ENCODE measurements at regions not wholly inside any gene's neighbourhood (a gene's known extent, or its start where the extent isn't known, plus 50 kb on each side); places are given as distances from the start of the nearest gene placed in this dataset.

DNA sequence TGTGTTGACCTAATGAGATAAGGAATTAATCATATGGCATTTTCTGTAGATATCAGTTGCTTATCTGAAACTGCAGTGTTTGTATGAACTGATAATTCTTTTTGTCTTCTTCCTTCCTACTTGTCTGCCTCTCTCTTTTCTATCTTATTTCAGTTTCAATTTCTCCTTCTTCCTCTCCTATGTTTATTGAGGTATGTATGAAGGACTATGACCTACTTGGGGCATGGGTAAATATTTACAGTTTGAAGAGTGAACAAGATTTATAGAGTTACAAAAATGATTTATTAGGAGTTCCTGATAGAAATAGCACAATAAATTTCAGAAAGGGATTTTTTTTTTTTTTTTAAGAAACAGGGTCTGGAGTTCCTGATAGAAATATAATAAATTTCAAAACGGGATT is 88.7 kb upstream of the MUCL1 start:
- no peak for TF ChIP-seq CTCF (IDR thresholded peaks at IDR 0.05; ENCODE audit: insufficient read depth, low read depth, low read length)
- H3K4me3 ChIP-seq (ENCODE audit: low read depth, low read length): no peak overlapping the region
- DNase-seq (ENCODE audit: low read depth): no peak

DNA sequence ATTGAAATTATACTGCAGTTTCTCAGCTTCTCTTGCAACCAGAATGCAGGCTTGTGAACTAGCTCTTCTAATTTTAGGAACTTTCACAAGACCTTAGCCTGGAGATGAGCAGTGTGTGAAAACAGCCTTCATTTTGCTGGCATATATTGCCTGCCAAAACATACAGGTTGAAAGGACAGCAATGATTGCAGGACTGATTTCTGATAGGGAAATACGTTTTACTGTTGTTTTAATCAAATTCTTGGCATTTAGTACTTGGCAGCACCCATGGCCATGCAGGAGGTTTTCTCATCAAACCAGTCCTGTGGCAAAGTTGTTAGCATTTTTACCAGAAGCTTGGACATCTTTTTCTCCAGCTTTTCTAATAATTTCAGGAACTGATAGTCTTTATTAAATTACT is 91.9 kb upstream of the MUCL1 start:
- DNase-seq (ENCODE audit: low read depth): no peak
- no peak for TF ChIP-seq CTCF (IDR thresholded peaks at IDR 0.05; ENCODE audit: insufficient read depth, low read depth, low read length)
- no peak overlapping the region for H3K4me3 ChIP-seq (ENCODE audit: low read depth, low read length)

- peak; percentile 31 for TF ChIP-seq CTCF (IDR thresholded peaks at IDR 0.05; ENCODE audit: insufficient read depth, low read depth, low read length)
- no peak overlapping the region for H3K4me3 ChIP-seq (ENCODE audit: low read depth, low read length)
- DNase-seq (ENCODE audit: low read depth): peak; percentile 6
These were observed 94.6 kb upstream of the MUCL1 start for GRCh38 chr12:54759751-54760150.

DNA sequence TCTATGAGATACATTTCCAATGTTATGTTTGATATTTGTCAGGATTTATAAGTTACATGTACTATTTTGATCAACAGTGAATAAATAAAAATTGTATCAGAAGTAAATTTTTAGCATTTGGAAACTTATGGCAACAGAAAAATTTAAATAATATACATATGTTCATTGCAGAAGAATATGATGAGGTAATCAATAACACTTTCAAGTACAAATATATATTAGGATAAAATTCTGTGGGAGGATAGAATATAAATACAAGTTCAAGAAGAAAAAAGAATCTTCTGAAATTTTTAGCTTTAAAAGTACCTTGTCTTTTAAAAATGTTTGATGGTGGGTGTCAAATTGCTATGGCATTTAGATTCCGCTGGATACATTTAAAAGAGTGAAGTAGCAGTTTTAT is 102.8 kb upstream of the MUCL1 start:
- H3K4me3 ChIP-seq (ENCODE audit: low read depth, low read length): no peak overlapping the region
- TF ChIP-seq CTCF (IDR thresholded peaks at IDR 0.05; ENCODE audit: insufficient read depth, low read depth, low read length): no peak
- no peak for DNase-seq (ENCODE audit: low read depth)

DNA sequence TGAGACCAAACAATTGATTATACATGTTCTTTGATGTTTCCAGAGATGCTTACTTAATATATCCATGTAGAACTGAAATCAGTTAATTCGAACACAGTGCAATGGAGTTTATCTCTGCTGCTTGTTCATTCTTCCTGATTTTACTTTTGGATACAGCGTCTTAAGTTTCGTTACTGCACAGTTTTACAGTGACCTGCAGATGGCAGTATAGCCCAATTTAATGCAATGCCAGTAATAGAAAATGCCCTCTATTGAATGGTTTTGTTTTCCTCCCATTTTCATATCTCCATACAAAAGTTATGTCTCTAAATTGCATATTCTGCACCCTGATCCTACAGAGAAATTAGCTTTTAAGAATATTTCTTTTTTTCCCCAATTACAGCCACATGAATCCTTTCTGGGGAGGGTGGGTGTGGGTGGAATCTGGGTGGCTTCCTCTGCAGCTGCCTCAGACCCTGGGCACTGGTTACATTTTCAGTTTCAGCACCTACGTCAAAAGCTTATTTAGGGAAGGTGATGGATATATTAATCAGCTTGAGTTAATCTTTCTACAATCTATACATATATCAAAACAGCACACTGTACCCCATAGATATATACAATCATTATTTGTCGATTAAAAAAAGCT is 101.1 kb upstream of the DCD start:
- peak; percentile 73 for TF ChIP-seq CTCF (IDR thresholded peaks at IDR 0.05; ENCODE audit: insufficient read depth, low read depth, low read length)
- DNase-seq (ENCODE audit: low read depth): peak; percentile 48
- H3K4me3 ChIP-seq (ENCODE audit: low read depth, low read length): no peak overlapping the region

GRCh38 chr12:54744590-54744989 is 96.4 kb upstream of the DCD start:
- no peak for TF ChIP-seq CTCF (IDR thresholded peaks at IDR 0.05; ENCODE audit: insufficient read depth, low read depth, low read length)
- no peak for DNase-seq (ENCODE audit: low read depth)
- H3K4me3 ChIP-seq (ENCODE audit: low read depth, low read length): no peak overlapping the region

DNA sequence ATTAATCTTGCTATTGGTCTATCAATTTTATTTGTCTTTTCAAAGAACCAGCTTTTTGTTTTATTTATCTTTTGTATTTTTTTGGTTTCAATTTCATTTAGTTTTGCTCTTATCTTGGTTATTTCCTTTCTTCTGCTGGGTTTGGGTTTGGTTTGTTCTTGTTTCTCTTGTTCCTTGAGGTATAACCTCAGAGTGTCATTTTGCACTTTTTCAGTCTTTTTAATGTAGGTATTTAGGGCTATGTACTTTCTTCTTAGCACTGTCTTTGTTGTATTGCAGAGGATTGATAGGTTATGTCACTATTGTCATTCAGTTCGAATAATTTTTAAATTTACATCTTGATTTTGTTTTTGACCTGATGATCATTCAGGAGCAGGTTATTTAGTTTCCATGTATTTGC is 92.7 kb upstream of the DCD start:
- TF ChIP-seq CTCF (IDR thresholded peaks at IDR 0.05; ENCODE audit: insufficient read depth, low read depth, low read length): no peak
- no peak overlapping the region for H3K4me3 ChIP-seq (ENCODE audit: low read depth, low read length)
- DNase-seq (ENCODE audit: low read depth): no peak

All from fibroblast of villous mesenchyme (primary cell).